SKM-1 treated with dmso at 0.1 percent for 144 hours (cell line): ENCODE measurements at regions not wholly inside any gene's neighbourhood (a gene's known extent, or its start where the extent isn't known, plus 50 kb on each side); places are given as distances from the start of the nearest gene placed in this dataset.
"Not testable (repeated sequence)": the region's sequence is repeated elsewhere in the genome, so short reads cannot be mapped to it uniquely, and the experiment has no call there.

Experiments
- DNase-seq: peaks from one replicate; lab custom pipeline; 2025; ENCODE audit not compliant: unreplicated experiment; lab: John Stamatoyannopoulos, UW

- DNase-seq = no peak
These were observed 177.1 kb downstream of the RNF144A start for GRCh38 chr2:7094231-7094741.

GRCh38 chr2:7096726-7097352 is 179.6 kb downstream of the RNF144A start:
- DNase-seq = no peak

DNA sequence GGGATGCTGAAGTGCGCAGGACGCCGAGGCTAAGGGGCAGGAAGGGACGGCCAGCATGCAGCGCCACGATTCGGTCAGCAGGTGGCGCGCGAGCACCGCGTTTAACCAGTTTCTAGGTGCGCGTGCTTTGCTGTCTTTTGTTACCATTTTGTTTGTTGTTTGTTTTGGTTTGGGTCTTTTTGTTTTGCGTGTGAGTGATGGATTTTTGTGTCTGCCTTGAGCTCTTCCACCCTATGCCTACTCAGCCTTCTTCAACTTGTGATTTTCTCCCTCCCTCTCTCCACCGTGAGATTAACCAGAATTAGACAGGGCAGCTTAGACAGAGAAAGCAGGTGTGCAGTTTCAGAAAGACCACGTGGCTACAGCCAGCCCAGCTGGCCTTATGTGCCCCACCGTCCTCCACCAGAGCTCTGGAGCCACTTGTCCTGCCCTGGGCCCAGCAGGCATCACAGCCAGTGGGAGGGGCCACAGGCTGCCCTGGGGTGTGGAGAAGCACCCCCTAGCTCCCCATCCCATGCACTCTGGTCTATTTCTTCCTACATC is 180.2 kb downstream of the RNF144A start:
- peak; percentile 55 for DNase-seq

DNA sequence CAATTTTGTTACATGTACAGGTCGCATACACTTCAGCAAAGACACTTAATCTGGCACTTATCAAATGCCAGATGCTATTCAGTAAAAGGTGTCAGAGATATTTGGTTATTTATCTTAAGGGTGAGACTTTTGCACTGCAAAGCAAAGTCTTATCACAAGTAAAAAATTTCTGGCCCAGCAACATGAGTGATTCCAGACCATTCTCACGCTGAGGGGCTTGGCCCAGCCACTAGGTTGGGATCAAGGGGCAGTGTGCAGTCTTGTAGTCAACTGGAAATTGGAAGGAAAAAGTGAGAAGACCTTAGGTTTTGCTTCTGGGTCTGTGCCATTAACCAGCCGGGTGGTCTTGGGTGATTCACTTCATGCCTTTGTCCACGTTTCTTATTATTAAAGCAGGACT is 181.6 kb downstream of the RNF144A start:
- DNase-seq = no peak

DNA sequence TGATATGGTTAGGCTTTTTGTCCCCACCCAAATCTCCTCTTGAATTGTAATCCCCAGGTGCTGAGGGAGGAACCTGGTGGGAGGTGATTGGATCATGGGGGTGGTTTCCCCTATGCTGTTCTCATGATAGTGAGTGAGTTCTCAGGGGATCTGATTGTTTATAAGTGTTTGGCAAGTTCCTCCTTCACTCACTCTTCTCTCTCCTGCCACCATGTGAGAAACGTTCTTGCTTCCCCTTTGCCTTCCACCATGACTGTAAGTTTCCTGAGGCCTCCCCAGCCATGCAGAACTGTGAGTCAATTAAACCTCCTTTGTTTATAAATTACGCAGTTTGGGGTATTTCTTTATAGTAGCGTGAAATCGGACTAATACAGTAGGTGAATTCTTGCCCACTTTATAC is 182.5 kb downstream of the RNF144A start:
- not testable (repeated sequence) for DNase-seq

DNA sequence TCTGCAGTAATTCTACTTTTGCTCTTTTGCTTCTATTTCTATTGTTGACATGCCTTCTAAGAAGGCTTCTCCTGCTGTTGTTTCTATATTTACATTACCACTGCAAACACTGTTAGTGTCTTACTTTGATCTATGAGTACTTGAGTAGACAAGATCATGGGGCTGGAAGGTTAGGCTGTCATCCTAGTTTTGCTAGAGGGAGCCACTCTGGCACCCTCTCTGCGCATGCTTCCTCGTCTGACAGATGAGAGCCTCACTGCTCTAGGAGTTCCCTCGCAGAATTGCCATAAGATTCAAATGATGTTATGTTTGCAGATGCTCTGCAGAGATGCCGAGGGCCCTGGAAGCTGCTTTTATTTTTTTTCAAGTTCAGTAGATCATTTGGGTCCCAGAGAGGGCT is 185.6 kb downstream of the RNF144A start:
- no peak for DNase-seq

- no peak for DNase-seq
These were observed 191.8 kb downstream of the RNF144A start for GRCh38 chr2:7108792-7109532.

DNA sequence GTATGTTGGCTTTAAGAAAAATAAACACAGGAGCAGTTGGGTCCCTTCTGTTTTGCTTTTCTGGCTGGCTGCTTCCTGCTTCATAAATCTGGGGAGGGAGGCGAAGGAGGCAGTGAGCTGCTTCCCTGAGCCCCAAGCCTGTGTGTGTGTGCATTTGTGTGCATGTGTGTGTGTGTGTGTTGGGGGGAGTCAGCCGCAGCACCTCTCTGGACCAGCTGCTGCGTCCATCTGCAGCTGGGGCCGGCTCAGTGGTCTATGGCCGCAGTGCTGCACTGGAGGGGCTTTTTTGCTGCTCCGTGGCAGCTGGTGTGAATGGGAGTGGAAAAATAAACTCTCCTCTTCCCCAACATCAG is 192.3 kb downstream of the RNF144A start:
- DNase-seq = no peak

DNA sequence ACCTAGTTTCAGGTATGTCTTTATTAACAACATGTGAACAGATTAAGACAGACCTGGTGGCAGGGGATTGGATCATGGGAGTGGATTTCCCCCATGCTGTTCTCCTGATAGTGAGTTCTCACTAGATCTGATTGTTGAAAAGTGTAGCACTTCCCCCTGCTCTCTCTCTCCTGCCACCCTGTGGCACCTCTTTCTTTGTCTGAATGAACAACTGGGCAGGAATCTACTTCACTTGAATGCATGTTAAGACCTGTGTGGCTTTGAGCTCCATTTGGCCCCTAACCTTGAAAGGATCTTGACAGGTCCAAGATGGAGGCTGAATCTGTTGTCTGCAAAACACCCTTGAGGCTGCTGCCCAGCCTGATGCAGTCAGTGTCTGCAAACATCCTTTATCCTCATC is 194.4 kb downstream of the RNF144A start:
- DNase-seq = no peak

GRCh38 chr2:7115364-7115763 is 198.2 kb downstream of the RNF144A start:
- DNase-seq = no peak

- no peak for DNase-seq
These were observed 198.7 kb downstream of the RNF144A start for GRCh38 chr2:7115906-7116305.

- no peak for DNase-seq
These were observed 199.3 kb downstream of the RNF144A start for GRCh38 chr2:7116511-7116910.

- DNase-seq = no peak
These were observed 199.9 kb downstream of the RNF144A start for GRCh38 chr2:7117076-7117475.

DNA sequence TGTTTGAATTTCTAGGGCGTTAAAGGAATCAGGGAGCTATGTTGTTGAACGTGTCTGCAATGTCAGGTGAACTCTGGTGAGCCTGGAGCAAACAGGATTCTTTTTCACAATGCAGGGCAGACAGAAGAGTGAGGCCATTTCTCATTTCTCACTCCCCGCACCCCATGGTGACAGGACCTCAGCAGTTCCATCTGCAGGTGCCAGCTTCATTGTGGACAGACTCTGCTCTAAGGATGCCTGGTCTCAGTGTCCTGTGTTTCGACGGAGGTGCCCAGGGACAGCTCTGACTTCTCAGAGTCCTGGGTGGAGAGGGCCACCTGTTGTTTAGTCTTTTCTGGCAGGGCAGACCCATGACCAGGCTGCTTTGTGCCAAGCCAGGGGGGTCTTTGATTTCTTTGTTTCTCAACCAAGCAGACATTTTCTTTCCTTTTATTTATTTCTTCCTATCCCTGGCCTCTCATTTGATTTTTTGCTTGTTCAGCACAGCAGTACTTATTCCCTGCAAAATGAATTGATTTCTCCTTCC is 201.5 kb downstream of the RNF144A start:
- no peak for DNase-seq

- DNase-seq = no peak
These were observed 202.1 kb downstream of the RNF144A start for GRCh38 chr2:7119132-7119835.

GRCh38 chr2:7121851-7122250 is 204.6 kb downstream of the RNF144A start:
- no peak for DNase-seq

DNA sequence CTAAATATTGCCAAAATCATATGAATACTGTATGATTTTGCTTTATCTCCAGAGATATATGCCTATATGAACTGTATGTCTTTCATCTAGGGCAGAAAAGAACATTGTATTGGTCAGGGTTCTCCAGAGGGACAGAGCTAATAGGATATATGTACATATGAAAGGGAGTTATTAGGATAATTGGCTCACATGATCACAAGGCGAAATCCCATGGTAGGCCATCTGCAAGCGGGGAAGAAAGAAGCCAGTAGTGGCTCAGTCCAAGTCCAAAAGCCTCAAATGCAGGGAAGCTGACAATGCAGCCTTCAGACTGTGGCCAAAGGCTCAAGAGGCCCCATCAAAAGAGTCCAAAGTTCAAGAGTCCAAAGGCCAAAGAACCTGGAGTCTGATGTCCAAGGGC is 209.9 kb downstream of the RNF144A start:
- DNase-seq = no peak

DNA sequence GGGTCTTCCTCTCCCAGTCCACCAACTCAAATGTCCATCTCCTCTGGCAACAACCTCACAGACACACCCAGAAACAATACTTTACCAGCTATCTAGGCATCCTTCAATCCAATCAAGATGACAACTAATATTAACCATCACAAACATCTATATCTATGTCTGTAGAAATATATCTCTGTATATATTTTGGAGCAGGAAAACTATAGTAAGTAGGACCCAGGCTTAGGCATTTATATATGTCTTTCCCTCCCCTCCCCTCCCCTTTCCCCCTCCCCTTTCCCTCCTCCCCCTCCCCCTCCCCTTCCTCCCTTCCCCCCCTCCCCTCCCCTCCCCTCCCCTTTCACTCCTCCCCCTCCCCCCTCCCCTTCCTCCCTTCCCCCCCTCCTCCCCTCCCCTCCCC is 210.5 kb downstream of the RNF144A start:
- no peak for DNase-seq

DNA sequence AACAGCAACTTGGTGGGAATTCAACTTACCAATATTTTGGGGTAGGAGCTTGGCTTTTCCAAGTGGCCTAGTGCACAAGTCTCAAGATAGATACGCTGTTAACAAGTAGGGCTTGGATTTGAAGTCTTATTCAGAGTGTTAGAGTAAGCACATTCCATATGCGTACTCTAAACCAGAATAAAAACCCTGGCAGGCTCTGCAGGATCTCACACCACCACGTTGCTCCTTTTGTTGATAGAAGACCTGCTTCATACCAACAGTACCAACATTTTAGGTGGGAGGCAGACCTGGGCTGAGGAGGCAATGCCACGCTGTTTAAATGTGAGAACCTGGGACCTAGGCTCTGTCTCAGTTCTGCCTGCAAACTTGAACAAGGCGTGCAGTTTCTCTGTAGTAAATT is 214.0 kb downstream of the RNF144A start:
- DNase-seq = no peak

GRCh38 chr2:7132753-7133152 is 215.5 kb downstream of the RNF144A start:
- DNase-seq = no peak

DNA sequence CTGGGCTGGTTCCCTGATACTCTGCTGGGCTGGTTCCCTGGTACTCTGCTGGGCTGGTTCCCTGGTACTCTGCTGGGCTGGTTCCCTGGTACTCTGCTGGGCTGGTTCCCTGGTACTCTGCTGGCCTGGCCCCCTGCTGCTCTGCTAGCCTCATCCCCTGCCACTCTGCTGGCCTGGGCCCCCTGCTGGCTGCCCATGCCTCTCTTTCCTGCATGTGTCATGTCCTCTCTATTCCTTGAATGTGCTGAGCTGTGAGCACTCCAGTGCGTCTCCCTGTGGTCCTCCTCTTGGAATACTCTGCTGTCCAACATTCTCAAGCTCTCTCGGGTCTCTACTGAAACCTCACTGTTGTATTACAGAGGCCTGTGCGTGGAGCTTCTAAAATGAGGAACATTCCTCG is 216.3 kb downstream of the RNF144A start:
- DNase-seq = peak; percentile 4

DNA sequence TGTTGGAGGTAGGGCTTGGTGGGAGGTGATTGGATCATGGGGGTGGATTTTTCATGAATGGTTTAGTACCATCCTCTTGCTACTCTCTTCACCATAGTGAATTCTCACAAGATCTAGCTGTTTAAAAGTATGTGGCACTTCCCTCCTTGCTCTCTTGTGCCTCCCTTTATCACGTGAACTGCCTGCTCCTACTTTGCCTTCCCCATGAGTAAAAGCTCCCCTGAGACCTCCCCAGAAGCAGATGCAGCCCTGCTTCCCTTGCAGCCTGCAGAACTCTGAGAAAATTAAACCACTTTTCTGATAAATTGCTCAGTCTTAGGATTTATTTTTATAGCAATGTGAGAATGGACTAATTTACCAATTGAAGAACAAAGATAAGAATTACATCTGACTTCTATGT is 223.1 kb downstream of the RNF144A start:
- no peak for DNase-seq
